ENCODE measurements at regions not wholly inside any gene's neighbourhood (a gene's known extent, or its start where the extent isn't known, plus 50 kb on each side); places are given as distances from the start of the nearest gene placed in this dataset.

DNA sequence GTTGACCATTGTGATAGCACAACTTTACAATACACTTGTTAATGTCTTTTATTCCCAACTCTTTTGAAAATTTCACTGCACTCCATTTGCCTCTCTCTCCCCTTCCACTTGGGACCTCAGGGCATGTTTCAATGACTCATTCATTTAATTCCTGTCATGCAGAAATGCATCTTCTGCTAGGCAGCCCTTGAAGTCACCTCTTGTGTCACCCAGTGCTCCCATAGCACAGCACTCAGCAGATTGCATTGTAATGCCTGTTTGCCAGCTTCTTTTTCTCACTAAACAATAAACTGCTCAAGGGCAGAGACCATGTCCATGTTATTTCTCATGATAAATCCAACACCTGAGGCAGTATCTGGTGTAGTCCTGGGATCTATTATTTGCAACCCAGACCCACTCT, 85.9 kb upstream of the ACSL3 start:
- no peaks in the 10 kb centered on the region for H3K9me3 Mint-ChIP-seq
- Histone ChIP-seq H4K91ac (ENCODE audit: insufficient read length, low read depth, low read length) (no peak overlapping the region), H3K23ac (ENCODE audit: insufficient read length, low read depth, low read length) (no peak overlapping the region), H2BK12ac (ENCODE audit: insufficient read length, low read depth, low read length) (no peak overlapping the region), H3K27ac (ENCODE audit: insufficient read length, low read depth, low read length) (no peak overlapping the region), H2AFZ (ENCODE audit: low read length) (no peak overlapping the region), H3K4ac (ENCODE audit: low read depth, low read length) (no peak overlapping the region), H3K23me2 (ENCODE audit: insufficient read length, low read depth, low read length, poor library complexity, severe bottlenecking) (no peaks in the 10 kb centered on the region), H3T11ph (ENCODE audit: low read length) (no peak overlapping the region), H3K79me1 (ENCODE audit: insufficient read depth, low read depth, low read length, poor library complexity, severe bottlenecking) (no peaks in the 10 kb centered on the region), H3K27me3 (ENCODE audit: insufficient read depth, low read length) (no peaks in the 10 kb centered on the region), H3K9ac (ENCODE audit: extremely low read depth, insufficient read length, low read length) (no peak overlapping the region), H3K56ac (ENCODE audit: insufficient read length, low read depth, low read length) (no peak overlapping the region), H3K4me2 (ENCODE audit: insufficient read depth, insufficient read length, low read length) (no peak overlapping the region), H2BK120ac (ENCODE audit: low read depth, low read length, poor library complexity, severe bottlenecking) (no peak overlapping the region), H3K9me3 (ENCODE audit: control insufficient read depth, low read depth, low read length) (no peaks in the 10 kb centered on the region), H4K5ac (ENCODE audit: insufficient read length, low read depth, low read length) (no peak overlapping the region), H2AK5ac (ENCODE audit: insufficient read length, low read length) (no peak overlapping the region), H2BK5ac (ENCODE audit: insufficient read length, low read length) (no peak overlapping the region), H4K20me1 (ENCODE audit: control insufficient read depth, insufficient read depth, insufficient read length) (no peaks in the 10 kb centered on the region), H3K79me2 (ENCODE audit: insufficient read depth, low read length) (no peaks in the 10 kb centered on the region), H3K14ac (ENCODE audit: insufficient read depth, low read length) (no peak overlapping the region), H2BK20ac (ENCODE audit: low read depth, low read length, poor library complexity, severe bottlenecking) (no peak overlapping the region), H3K18ac (ENCODE audit: insufficient read length, low read depth, low read length) (no peak overlapping the region), H2BK15ac (ENCODE audit: low read depth, low read length) (no peak overlapping the region), H4K8ac (replicated peaks; ENCODE audit: insufficient read length, low read depth, low read length) (no peak overlapping the region), H3K4me1 (ENCODE audit: insufficient read depth, low read length) (no peaks in the 10 kb centered on the region)
- H3K4me1 Mint-ChIP-seq = peaks cover 3 to 4% of the 10 kb centered on the region in 2 experiments; a peak in 3 of 4 replicates
- no peak overlapping the region for H3K27ac Mint-ChIP-seq
- TF ChIP-seq, protein P1, sequence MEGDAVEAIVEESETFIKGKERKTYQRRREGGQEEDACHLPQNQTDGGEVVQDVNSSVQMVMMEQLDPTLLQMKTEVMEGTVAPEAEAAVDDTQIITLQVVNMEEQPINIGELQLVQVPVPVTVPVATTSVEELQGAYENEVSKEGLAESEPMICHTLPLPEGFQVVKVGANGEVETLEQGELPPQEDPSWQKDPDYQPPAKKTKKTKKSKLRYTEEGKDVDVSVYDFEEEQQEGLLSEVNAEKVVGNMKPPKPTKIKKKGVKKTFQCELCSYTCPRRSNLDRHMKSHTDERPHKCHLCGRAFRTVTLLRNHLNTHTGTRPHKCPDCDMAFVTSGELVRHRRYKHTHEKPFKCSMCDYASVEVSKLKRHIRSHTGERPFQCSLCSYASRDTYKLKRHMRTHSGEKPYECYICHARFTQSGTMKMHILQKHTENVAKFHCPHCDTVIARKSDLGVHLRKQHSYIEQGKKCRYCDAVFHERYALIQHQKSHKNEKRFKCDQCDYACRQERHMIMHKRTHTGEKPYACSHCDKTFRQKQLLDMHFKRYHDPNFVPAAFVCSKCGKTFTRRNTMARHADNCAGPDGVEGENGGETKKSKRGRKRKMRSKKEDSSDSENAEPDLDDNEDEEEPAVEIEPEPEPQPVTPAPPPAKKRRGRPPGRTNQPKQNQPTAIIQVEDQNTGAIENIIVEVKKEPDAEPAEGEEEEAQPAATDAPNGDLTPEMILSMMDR (conservative IDR thresholded peaks at IDR 0.05) = no peak
- H3K4me3 Mint-ChIP-seq = no peak overlapping the region
- H3K27me3 Mint-ChIP-seq (ENCODE audit: low read depth) = peaks cover 2% of the 10 kb centered on the region
- no peak for DNase-seq
- H3K36me3 Mint-ChIP-seq (ENCODE audit: insufficient read depth in 1 of 3, low read depth in 3 of 3) = no peaks in the 10 kb centered on the region

Data from H9 (cell line).